HEK293T (cell line): ENCODE measurements at regions not wholly inside any gene's neighbourhood (a gene's known extent, or its start where the extent isn't known, plus 50 kb on each side); places are given as distances from the start of the nearest gene placed in this dataset.

Experiments used
- LEF1 ChIP-seq: fragments of 450-650 bp; IDR thresholded peaks from 2 replicates; pipeline ENCODE4 v1.6.1; 2017; ENCODE audit warnings: mild to moderate bottlenecking, borderline replicate concordance
- SP1 ChIP-seq: fragments of 450-650 bp; IDR thresholded peaks from 2 replicates; pipeline ENCODE4 v1.6.1; 2017
- SUZ12 ChIP-seq: fragments of 450-650 bp; IDR thresholded peaks from 2 replicates; pipeline ENCODE4 v1.6.1; 2016; ENCODE audit warnings: mild to moderate bottlenecking

DNA sequence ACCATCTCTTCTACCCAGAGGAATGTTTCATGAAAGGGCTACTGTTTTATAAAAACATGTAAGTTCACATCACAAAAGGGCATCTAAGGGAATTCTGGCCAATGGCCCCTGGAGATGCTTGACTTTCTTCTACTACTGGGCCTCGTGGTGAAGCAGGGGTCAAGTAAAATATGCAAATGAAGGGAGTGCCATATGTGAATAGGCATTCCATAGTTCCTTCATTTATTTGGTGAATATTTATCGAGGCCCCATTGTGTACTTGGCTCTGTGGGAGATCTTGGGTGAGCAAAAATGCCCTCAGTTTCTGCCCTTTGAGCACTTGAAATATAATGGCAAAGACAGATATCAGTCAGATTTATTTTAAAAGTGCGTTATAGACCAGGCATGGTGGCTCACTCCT is 101.3 kb upstream of the CACNA2D3 start:
- TF ChIP-seq SUZ12 (no peak), LEF1 (no peak), SP1 (no peak)
